ENCODE measurements at regions not wholly inside any gene's neighbourhood (a gene's known extent, or its start where the extent isn't known, plus 50 kb on each side); places are given as distances from the start of the nearest gene placed in this dataset.

DNA sequence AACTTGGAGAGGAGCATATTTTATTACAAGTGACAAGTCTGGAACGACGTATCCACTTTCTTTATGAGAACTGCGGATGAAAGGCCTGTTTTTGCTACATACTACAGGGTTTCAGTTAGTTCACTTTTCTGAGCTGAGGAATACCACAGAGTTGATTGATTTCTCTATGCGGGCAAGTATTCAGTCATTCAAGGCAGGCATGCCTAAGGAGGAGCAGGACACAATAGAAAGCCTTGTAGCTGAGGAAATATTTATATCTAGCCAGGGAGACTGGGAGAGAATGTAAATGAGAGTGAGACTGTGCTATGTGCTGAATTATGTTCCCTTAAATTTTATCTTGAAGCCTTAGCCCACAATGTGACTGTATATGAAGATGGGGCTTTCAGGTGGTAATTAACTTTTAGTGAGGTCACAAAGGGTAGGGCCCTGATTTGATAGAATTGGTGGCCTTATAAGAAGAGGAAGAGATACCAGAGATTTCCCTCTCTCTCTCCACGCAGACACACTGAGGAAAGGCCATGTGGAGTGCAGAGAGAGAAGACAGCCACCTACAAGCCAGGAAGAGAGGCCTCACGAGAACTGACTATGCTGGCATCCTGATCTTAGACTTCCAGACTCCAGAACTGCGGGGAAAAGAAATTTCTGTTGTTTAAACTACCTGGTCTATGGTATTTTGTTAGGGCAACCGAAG is 459.0 kb upstream of the ATP2B1 start:
- no peaks in the 10 kb centered on the region for H3K9me3 ChIP-seq (ENCODE audit: insufficient read depth, low read length)
- no peaks in the 10 kb centered on the region for H3K27me3 ChIP-seq (ENCODE audit: low read length)
- no peak overlapping the region for H3K27ac ChIP-seq (ENCODE audit: low read depth, low read length)
- no peaks in the 10 kb centered on the region for H4K20me1 ChIP-seq (ENCODE audit: low read depth, low read length)
- H3K4me3 ChIP-seq (ENCODE audit: insufficient read depth, low read length, poor library complexity, severe bottlenecking) = no peak overlapping the region
- H3K4me2 ChIP-seq (ENCODE audit: low read depth, low read length, poor library complexity, severe bottlenecking) = no peak overlapping the region
- no peaks in the 10 kb centered on the region for H3F3A ChIP-seq (ENCODE audit: insufficient read depth)
- H3K36me3 ChIP-seq (ENCODE audit: low read length) = no peaks in the 10 kb centered on the region
- H3K9ac ChIP-seq (ENCODE audit: low read length) = no peak overlapping the region
- H3K79me2 ChIP-seq (ENCODE audit: insufficient read depth, low read length) = no peaks in the 10 kb centered on the region
- TF ChIP-seq EZH2phosphoT487 (conservative IDR thresholded peaks at IDR 0.05; ENCODE audit: low read length) = no peak
- H3K9me2 ChIP-seq (replicated peaks; ENCODE audit: insufficient read depth, low read length) = no peaks in the 10 kb centered on the region
- no peak overlapping the region for H2AFZ ChIP-seq (ENCODE audit: low read depth, low read length, severe bottlenecking)

DNA sequence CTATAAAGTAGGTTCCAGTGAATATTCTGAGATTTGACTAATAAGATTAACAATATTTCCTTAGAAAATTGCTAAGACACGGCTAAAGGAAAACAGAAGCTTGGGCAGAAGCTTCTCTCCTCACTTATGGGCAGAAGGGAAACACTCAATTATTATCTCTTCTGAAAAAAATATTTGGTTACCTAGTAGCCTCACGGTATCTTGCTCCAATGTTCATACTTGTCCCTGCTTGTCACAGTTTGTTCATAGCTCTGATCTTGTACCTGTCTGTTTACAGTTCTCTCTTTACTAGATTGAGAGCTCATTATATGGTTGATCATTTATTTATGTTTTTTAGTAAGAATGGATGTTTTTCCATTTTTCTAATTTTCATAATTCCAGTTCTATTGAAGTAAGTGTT is 458.0 kb upstream of the ATP2B1 start:
- no peaks in the 10 kb centered on the region for H3K79me2 ChIP-seq (ENCODE audit: insufficient read depth, low read length)
- H2AFZ ChIP-seq (ENCODE audit: low read depth, low read length, severe bottlenecking) = no peak overlapping the region
- no peaks in the 10 kb centered on the region for H3K9me3 ChIP-seq (ENCODE audit: insufficient read depth, low read length)
- no peaks in the 10 kb centered on the region for H3K27me3 ChIP-seq (ENCODE audit: low read length)
- H3K9me2 ChIP-seq (replicated peaks; ENCODE audit: insufficient read depth, low read length) = no peaks in the 10 kb centered on the region
- no peaks in the 10 kb centered on the region for H3K36me3 ChIP-seq (ENCODE audit: low read length)
- H4K20me1 ChIP-seq (ENCODE audit: low read depth, low read length) = no peaks in the 10 kb centered on the region
- TF ChIP-seq, protein P1, sequence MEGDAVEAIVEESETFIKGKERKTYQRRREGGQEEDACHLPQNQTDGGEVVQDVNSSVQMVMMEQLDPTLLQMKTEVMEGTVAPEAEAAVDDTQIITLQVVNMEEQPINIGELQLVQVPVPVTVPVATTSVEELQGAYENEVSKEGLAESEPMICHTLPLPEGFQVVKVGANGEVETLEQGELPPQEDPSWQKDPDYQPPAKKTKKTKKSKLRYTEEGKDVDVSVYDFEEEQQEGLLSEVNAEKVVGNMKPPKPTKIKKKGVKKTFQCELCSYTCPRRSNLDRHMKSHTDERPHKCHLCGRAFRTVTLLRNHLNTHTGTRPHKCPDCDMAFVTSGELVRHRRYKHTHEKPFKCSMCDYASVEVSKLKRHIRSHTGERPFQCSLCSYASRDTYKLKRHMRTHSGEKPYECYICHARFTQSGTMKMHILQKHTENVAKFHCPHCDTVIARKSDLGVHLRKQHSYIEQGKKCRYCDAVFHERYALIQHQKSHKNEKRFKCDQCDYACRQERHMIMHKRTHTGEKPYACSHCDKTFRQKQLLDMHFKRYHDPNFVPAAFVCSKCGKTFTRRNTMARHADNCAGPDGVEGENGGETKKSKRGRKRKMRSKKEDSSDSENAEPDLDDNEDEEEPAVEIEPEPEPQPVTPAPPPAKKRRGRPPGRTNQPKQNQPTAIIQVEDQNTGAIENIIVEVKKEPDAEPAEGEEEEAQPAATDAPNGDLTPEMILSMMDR (IDR thresholded peaks at IDR 0.05; ENCODE audit: insufficient read depth, low read length, poor library complexity, severe bottlenecking) = no peak
- TF ChIP-seq EZH2phosphoT487 (conservative IDR thresholded peaks at IDR 0.05; ENCODE audit: low read length) = no peak
- H3F3A ChIP-seq (ENCODE audit: insufficient read depth) = no peaks in the 10 kb centered on the region
- no peak overlapping the region for H3K9ac ChIP-seq (ENCODE audit: low read length)
- no peak overlapping the region for H3K4me2 ChIP-seq (ENCODE audit: low read depth, low read length, poor library complexity, severe bottlenecking)
- H3K27ac ChIP-seq (ENCODE audit: low read depth, low read length) = no peak overlapping the region
- no peak overlapping the region for H3K4me3 ChIP-seq (ENCODE audit: insufficient read depth, low read length, poor library complexity, severe bottlenecking)

DNA sequence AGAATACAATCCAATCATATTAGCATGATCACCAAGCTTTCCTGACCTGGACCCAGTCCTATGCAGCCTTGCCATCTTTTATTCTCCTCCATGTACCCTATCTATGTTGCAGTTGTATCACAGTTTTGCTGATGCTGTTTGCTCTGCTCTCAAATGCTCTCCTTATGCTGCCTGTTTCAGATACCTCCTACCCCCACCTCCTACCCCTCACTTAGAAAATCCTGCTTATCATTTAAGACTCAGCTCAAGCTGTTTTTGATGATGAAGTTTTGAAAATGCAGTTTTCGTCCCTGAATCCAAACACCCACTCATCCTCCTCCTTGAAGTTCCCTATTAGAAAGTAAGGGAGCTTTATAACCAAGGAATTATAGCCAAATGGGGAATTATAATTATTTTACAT is 457.4 kb upstream of the ATP2B1 start:
- Histone ChIP-seq H3K9me3 (ENCODE audit: insufficient read depth, low read length) (no peaks in the 10 kb centered on the region), H4K20me1 (ENCODE audit: low read depth, low read length) (no peaks in the 10 kb centered on the region), H3K79me2 (ENCODE audit: insufficient read depth, low read length) (no peaks in the 10 kb centered on the region), H3K9ac (ENCODE audit: low read length) (no peak overlapping the region), H3K27me3 (ENCODE audit: low read length) (no peaks in the 10 kb centered on the region), H3K27ac (ENCODE audit: low read depth, low read length) (no peak overlapping the region), H3K4me3 (ENCODE audit: insufficient read depth, low read length, poor library complexity, severe bottlenecking) (no peak overlapping the region), H3K36me3 (ENCODE audit: low read length) (no peaks in the 10 kb centered on the region), H3K9me2 (replicated peaks; ENCODE audit: insufficient read depth, low read length) (no peaks in the 10 kb centered on the region), H3F3A (ENCODE audit: insufficient read depth) (no peaks in the 10 kb centered on the region), H3K4me2 (ENCODE audit: low read depth, low read length, poor library complexity, severe bottlenecking) (no peak overlapping the region), H2AFZ (ENCODE audit: low read depth, low read length, severe bottlenecking) (no peak overlapping the region)
- no peak for TF ChIP-seq EZH2phosphoT487 (conservative IDR thresholded peaks at IDR 0.05; ENCODE audit: low read length)
- TF ChIP-seq, protein P1 (IDR thresholded peaks at IDR 0.05; ENCODE audit: insufficient read depth, low read length, poor library complexity, severe bottlenecking) = no peak

DNA sequence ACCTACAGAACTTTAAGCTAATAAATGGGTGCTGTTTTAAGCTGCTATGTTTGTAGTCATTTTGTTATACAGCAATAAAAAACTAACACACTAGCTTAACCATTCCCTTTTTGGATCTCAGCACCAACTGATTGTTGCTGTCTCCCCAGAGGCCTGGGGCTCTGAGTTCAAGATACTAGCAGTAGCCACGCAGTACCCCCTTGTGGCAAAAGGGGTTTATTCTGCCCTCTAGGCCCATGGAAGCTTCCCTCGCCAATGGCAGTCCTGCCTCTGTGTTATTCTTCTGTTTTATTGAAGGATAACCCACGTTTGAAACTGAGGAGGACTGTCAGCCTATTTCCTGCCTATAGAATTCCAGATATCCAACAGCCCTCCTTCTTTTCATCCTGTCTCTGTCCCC is 455.3 kb upstream of the ATP2B1 start:
- Histone ChIP-seq H3F3A (ENCODE audit: insufficient read depth) (no peaks in the 10 kb centered on the region), H3K36me3 (ENCODE audit: low read length) (no peaks in the 10 kb centered on the region), H3K27ac (ENCODE audit: low read depth, low read length) (no peak overlapping the region), H3K9me3 (ENCODE audit: insufficient read depth, low read length) (no peaks in the 10 kb centered on the region), H3K27me3 (ENCODE audit: low read length) (no peaks in the 10 kb centered on the region), H4K20me1 (ENCODE audit: low read depth, low read length) (no peaks in the 10 kb centered on the region), H3K9me2 (replicated peaks; ENCODE audit: insufficient read depth, low read length) (no peaks in the 10 kb centered on the region), H3K4me3 (ENCODE audit: insufficient read depth, low read length, poor library complexity, severe bottlenecking) (no peak overlapping the region), H2AFZ (ENCODE audit: low read depth, low read length, severe bottlenecking) (no peak overlapping the region), H3K9ac (ENCODE audit: low read length) (no peak overlapping the region), H3K79me2 (ENCODE audit: insufficient read depth, low read length) (no peaks in the 10 kb centered on the region), H3K4me2 (ENCODE audit: low read depth, low read length, poor library complexity, severe bottlenecking) (no peak overlapping the region)
- no peak for TF ChIP-seq EZH2phosphoT487 (conservative IDR thresholded peaks at IDR 0.05; ENCODE audit: low read length)
- TF ChIP-seq, protein P1 (IDR thresholded peaks at IDR 0.05; ENCODE audit: insufficient read depth, low read length, poor library complexity, severe bottlenecking) = no peak
